ENCODE measurements at regions not wholly inside any gene's neighbourhood (a gene's known extent, or its start where the extent isn't known, plus 50 kb on each side); places are given as distances from the start of the nearest gene placed in this dataset.

DNA sequence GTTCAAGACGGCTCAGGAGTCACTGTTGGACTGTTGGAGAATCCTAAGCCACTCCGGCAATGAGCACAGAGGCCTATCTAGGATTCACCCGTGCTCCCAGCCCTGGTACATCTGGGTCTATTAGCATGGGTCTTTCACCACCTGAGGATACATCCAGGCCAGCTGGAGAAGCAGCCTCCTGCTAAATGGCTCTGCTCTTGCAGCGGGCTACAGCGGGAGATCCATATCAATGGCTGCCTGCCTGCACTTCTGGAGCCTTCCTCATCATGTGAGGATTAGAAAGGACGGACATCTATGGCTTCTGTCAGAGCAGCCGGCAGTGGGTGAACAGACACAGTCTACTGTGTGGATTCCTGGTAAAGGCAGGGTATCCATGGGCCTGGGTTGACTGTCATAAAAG, 357.4 kb downstream of the MLLT3 start:
- H3K4me1 ChIP-seq = no peaks in the 10 kb centered on the region
- H3K4me1 Mint-ChIP-seq = no peaks in the 10 kb centered on the region
- no peaks in the 10 kb centered on the region for H3K9me3 ChIP-seq (ENCODE audit: low read depth)
- no peaks in the 10 kb centered on the region for H3K27me3 ChIP-seq
- H4K20me1 ChIP-seq (ENCODE audit: low read depth) = no peaks in the 10 kb centered on the region
- H3K36me3 ChIP-seq = no peaks in the 10 kb centered on the region
- peaks cover 2% of the 10 kb centered on the region for H3K27me3 Mint-ChIP-seq (ENCODE audit: insufficient read depth, low read depth)
- no peak overlapping the region for H3K9ac ChIP-seq
- TF ChIP-seq EZH2 (IDR thresholded peaks at IDR 0.05) (no peak), EZH2phosphoT487 (IDR thresholded peaks at IDR 0.05) (no peak)
- TF ChIP-seq, protein P1, sequence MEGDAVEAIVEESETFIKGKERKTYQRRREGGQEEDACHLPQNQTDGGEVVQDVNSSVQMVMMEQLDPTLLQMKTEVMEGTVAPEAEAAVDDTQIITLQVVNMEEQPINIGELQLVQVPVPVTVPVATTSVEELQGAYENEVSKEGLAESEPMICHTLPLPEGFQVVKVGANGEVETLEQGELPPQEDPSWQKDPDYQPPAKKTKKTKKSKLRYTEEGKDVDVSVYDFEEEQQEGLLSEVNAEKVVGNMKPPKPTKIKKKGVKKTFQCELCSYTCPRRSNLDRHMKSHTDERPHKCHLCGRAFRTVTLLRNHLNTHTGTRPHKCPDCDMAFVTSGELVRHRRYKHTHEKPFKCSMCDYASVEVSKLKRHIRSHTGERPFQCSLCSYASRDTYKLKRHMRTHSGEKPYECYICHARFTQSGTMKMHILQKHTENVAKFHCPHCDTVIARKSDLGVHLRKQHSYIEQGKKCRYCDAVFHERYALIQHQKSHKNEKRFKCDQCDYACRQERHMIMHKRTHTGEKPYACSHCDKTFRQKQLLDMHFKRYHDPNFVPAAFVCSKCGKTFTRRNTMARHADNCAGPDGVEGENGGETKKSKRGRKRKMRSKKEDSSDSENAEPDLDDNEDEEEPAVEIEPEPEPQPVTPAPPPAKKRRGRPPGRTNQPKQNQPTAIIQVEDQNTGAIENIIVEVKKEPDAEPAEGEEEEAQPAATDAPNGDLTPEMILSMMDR (IDR thresholded peaks at IDR 0.05) = no peak
- H3K27ac ChIP-seq = no peak overlapping the region
- no peak overlapping the region for H3K27ac Mint-ChIP-seq
- no peak overlapping the region for H3K4me3 ChIP-seq
- H3K36me3 Mint-ChIP-seq = no peaks in the 10 kb centered on the region
- no peaks in the 10 kb centered on the region for H3K79me2 ChIP-seq (ENCODE audit: low read depth)
- no peak overlapping the region for H2AFZ ChIP-seq (replicated peaks)
- no peak overlapping the region for H3K4me2 ChIP-seq
- DNase-seq (ENCODE audit: low spot score) = no peak
- peaks cover 5% of the 10 kb centered on the region for H3K9me3 Mint-ChIP-seq
- H3K4me3 Mint-ChIP-seq = no peak overlapping the region
- H3F3A ChIP-seq (ENCODE audit: low read depth) = no peaks in the 10 kb centered on the region

DNA sequence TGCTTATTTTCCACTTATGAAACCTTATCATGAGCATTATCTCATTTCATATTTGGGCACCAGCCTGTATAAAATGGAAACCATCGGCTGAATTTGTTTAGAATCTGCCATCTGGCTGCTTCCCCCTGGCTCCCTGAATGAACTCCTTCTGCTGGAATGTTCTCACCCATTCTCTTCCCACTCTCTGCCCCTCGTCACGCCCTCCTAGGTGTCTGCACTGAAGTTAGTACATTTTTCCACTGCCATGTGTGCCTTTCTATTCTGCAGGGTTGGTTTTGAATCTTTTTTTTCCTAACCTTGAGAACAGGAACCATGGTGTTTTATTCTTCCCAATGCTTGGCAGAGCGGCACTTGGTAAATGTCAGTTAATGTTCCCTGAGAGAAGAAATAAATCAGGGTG, 359.7 kb downstream of the MLLT3 start:
- Histone ChIP-seq H2AFZ (replicated peaks) (no peak overlapping the region), H3K27ac (no peak overlapping the region), H4K20me1 (ENCODE audit: low read depth) (no peaks in the 10 kb centered on the region), H3K9me3 (ENCODE audit: low read depth) (no peaks in the 10 kb centered on the region), H3K9ac (no peak overlapping the region), H3K79me2 (ENCODE audit: low read depth) (no peaks in the 10 kb centered on the region), H3F3A (ENCODE audit: low read depth) (no peaks in the 10 kb centered on the region), H3K36me3 (no peaks in the 10 kb centered on the region), H3K4me1 (no peaks in the 10 kb centered on the region), H3K4me2 (no peak overlapping the region), H3K27me3 (no peaks in the 10 kb centered on the region), H3K4me3 (no peak overlapping the region)
- TF ChIP-seq EZH2 (IDR thresholded peaks at IDR 0.05) = no peak
- no peak for TF ChIP-seq EZH2phosphoT487 (IDR thresholded peaks at IDR 0.05)
- TF ChIP-seq, protein P1 (IDR thresholded peaks at IDR 0.05) = no peak
- H3K9me3 Mint-ChIP-seq = peaks cover 5% of the 10 kb centered on the region
- H3K4me3 Mint-ChIP-seq = no peak overlapping the region
- H3K27me3 Mint-ChIP-seq (ENCODE audit: insufficient read depth, low read depth) = peaks cover 2% of the 10 kb centered on the region
- H3K27ac Mint-ChIP-seq = no peak overlapping the region
- no peaks in the 10 kb centered on the region for H3K36me3 Mint-ChIP-seq
- H3K4me1 Mint-ChIP-seq = no peaks in the 10 kb centered on the region
- no peak for DNase-seq (ENCODE audit: low spot score)

DNA sequence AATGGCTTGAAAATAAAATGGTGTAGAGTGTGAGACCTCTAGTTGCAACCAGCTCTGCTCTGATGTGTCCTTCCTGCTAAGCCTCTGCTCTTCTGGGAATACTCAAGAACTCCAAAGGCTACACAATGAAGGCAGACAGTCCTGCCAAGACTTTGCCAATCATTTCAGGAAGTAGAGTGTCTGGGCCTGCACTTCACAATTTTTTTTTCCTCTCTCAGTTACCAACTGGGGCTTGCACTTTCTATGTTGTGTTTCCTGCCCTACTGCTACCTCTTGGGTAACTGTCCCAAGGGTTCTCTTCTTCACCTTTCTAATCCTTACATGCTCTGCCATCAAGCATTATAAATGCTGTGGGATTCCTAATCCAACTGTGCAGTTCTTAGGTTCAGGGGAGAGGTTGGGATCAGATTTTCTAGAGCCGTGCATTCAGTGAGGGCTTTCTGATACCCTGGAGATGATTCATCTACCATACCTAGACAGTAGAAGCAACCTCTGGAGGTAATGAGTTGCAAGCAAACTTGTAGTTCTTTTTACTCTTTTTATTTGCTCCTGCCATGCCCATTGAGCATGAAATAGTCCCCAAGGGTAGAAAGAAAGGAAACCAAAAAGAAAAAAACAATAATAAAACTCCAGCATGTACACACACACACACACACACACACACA, 365.9 kb downstream of the MLLT3 start:
- Histone ChIP-seq H3K27ac (no peak overlapping the region), H3K4me3 (no peak overlapping the region), H4K20me1 (ENCODE audit: low read depth) (peaks cover 10% of the 10 kb centered on the region), H3K79me2 (ENCODE audit: low read depth) (no peaks in the 10 kb centered on the region), H3K9ac (no peak overlapping the region), H2AFZ (replicated peaks) (no peak overlapping the region), H3F3A (ENCODE audit: low read depth) (no peaks in the 10 kb centered on the region), H3K9me3 (ENCODE audit: low read depth) (no peaks in the 10 kb centered on the region), H3K4me1 (peaks cover 11% of the 10 kb centered on the region), H3K36me3 (no peaks in the 10 kb centered on the region), H3K4me2 (no peak overlapping the region), H3K27me3 (peaks cover 43% of the 10 kb centered on the region)
- no peaks in the 10 kb centered on the region for H3K9me3 Mint-ChIP-seq
- no peak overlapping the region for H3K4me3 Mint-ChIP-seq
- no peaks in the 10 kb centered on the region for H3K36me3 Mint-ChIP-seq
- peaks cover 2% of the 10 kb centered on the region for H3K27me3 Mint-ChIP-seq (ENCODE audit: insufficient read depth, low read depth)
- no peak overlapping the region for H3K27ac Mint-ChIP-seq
- DNase-seq (ENCODE audit: low spot score) = no peak
- H3K4me1 Mint-ChIP-seq = peaks cover 5% of the 10 kb centered on the region
- no peak for TF ChIP-seq EZH2 (IDR thresholded peaks at IDR 0.05)
- no peak for TF ChIP-seq EZH2phosphoT487 (IDR thresholded peaks at IDR 0.05)
- TF ChIP-seq, protein P1 (IDR thresholded peaks at IDR 0.05) = no peak

Measured in neural progenitor cell (in vitro differentiated cells).